Neuronal stem cell (in vitro differentiated cells): ENCODE measurements at regions not wholly inside any gene's neighbourhood (a gene's known extent, or its start where the extent isn't known, plus 50 kb on each side); places are given as distances from the start of the nearest gene placed in this dataset.

ENCODE experiments used
- DNase-seq: peaks from one replicate; pipeline ENCODE4 v3.0.0-alpha.2; 2013; ENCODE audit warnings: low spot score
- H2AFZ ChIP-seq: one replicate; pipeline ENCODE4 v1.6.1; 2013; ENCODE audit warnings: mild to moderate bottlenecking, low read length, inconsistent platforms
- H2AK5ac ChIP-seq: 2 replicates; pipeline ENCODE4 v1.6.1; 2013; ENCODE audit warnings: low read depth, mild to moderate bottlenecking, inconsistent platforms, low read length, moderate library complexity, mixed read lengths
- H2BK120ac ChIP-seq: 2 replicates; pipeline ENCODE4 v1.6.1; 2013; ENCODE audit warnings: low read depth, mild to moderate bottlenecking, inconsistent platforms, low read length, moderate library complexity, mixed read lengths
- H2BK12ac ChIP-seq: one replicate; pipeline ENCODE4 v1.6.1; 2013; ENCODE audit warnings: low read length, inconsistent platforms
- H2BK15ac ChIP-seq: 2 replicates; pipeline ENCODE4 v1.6.1; 2013; ENCODE audit warnings: mild to moderate bottlenecking, low read length, inconsistent platforms, mixed read lengths
- H2BK5ac ChIP-seq: one replicate; pipeline ENCODE4 v1.6.1; 2013; ENCODE audit warnings: inconsistent platforms, mild to moderate bottlenecking, low read length, moderate library complexity
- H3K14ac ChIP-seq: one replicate; pipeline ENCODE4 v1.6.1; 2013; ENCODE audit warnings: low read length, inconsistent platforms
- H3K18ac ChIP-seq: 2 replicates; pipeline ENCODE4 v1.6.1; 2013; ENCODE audit warnings: low read length, inconsistent platforms
- H3K23ac ChIP-seq: 2 replicates; pipeline ENCODE4 v1.6.1; 2013; ENCODE audit warnings: low read depth, mild to moderate bottlenecking, mixed read lengths, low read length, inconsistent platforms; ENCODE audit not compliant: poor library complexity
- H3K27ac ChIP-seq: replicated peaks from 3 replicates; pipeline ENCODE4 v1.5.1; 2013; ENCODE audit warnings: low read length, inconsistent platforms
- H3K27me3 ChIP-seq, 3 experiments: 2 replicates each; pipeline ENCODE4 v1.6.1; 2013; ENCODE audit warnings: low read length in 3 of 3, mild to moderate bottlenecking in 2 of 3, inconsistent platforms in 1 of 3, low read depth in 1 of 3, mixed read lengths in 1 of 3, moderate library complexity in 1 of 3; ENCODE audit not compliant: control insufficient read depth in 3 of 3, insufficient read depth in 3 of 3
- H3K36me3 ChIP-seq, 2 donors: replicated peaks in 1 of 2; 2 replicates each; pipeline ENCODE4 v1.6.1; 2013; ENCODE audit warnings: low read length in 2 of 2; ENCODE audit not compliant: control insufficient read depth in 2 of 2, insufficient read depth in 2 of 2
- H3K4ac ChIP-seq: 2 replicates; pipeline ENCODE4 v1.6.1; 2013; ENCODE audit warnings: inconsistent platforms, mild to moderate bottlenecking, low read length, moderate library complexity
- H3K4me1 ChIP-seq, 2 donors: 1 replicate in 1 of 2; 2 replicates in 1 of 2; pipeline ENCODE4 v1.6.1; 2013; ENCODE audit warnings: low read length in 2 of 2, low read depth in 1 of 2; ENCODE audit not compliant: control insufficient read depth in 2 of 2, insufficient read depth in 1 of 2
- H3K4me2 ChIP-seq: one replicate; pipeline ENCODE4 v1.6.1; 2013; ENCODE audit warnings: mild to moderate bottlenecking, low read length, inconsistent platforms; ENCODE audit not compliant: insufficient read depth, poor library complexity, severe bottlenecking
- H3K4me3 ChIP-seq, 2 donors: 2 replicates each; pipeline ENCODE4 v1.5.1; 2013; ENCODE audit warnings: low read length in 2 of 2, mild to moderate bottlenecking in 2 of 2, inconsistent platforms in 1 of 2, moderate library complexity in 1 of 2
- H3K79me1 ChIP-seq: one replicate; pipeline ENCODE4 v1.6.1; 2013; ENCODE audit warnings: low read depth, mild to moderate bottlenecking, inconsistent platforms, low read length, moderate library complexity
- H3K9ac ChIP-seq: one replicate; pipeline ENCODE4 v1.6.1; 2013; ENCODE audit warnings: mild to moderate bottlenecking, low read depth, low read length, inconsistent platforms; ENCODE audit not compliant: poor library complexity
- H3K9me3 ChIP-seq, 2 donors: replicated peaks in 1 of 2; 2 replicates each; pipeline versions ENCODE3 to v1.6.1; 2013; ENCODE audit warnings: low read length in 2 of 2, mild to moderate bottlenecking in 2 of 2, inconsistent platforms in 1 of 2, low read depth in 1 of 2, mixed read lengths in 1 of 2, moderate library complexity in 1 of 2; ENCODE audit not compliant: control insufficient read depth in 2 of 2, insufficient read depth in 1 of 2
- H4K8ac ChIP-seq: one replicate; pipeline ENCODE4 v1.6.1; 2013; ENCODE audit warnings: low read depth, mild to moderate bottlenecking, inconsistent platforms, low read length, moderate library complexity
- H4K91ac ChIP-seq: one replicate; pipeline ENCODE4 v1.6.1; 2013; ENCODE audit warnings: low read length, low read depth, mild to moderate bottlenecking, inconsistent platforms; ENCODE audit not compliant: poor library complexity
- WGBS, 2 donors: extraction: QIAGEN DNeasy Blood & Tissue Kit; methylation state at CpG; one replicate each; pipeline ENCODE4 v1.1.7; 2013; ENCODE audit warnings: missing lambda C conversion rate in 2 of 2, mixed read lengths in 1 of 2; ENCODE audit not compliant: insufficient read length in 2 of 2, insufficient replicate concordance in 1 of 2; ENCODE audit errors: extremely low coverage in 2 of 2; 5-methylcytosine and 5-hydroxymethylcytosine counted together

DNA sequence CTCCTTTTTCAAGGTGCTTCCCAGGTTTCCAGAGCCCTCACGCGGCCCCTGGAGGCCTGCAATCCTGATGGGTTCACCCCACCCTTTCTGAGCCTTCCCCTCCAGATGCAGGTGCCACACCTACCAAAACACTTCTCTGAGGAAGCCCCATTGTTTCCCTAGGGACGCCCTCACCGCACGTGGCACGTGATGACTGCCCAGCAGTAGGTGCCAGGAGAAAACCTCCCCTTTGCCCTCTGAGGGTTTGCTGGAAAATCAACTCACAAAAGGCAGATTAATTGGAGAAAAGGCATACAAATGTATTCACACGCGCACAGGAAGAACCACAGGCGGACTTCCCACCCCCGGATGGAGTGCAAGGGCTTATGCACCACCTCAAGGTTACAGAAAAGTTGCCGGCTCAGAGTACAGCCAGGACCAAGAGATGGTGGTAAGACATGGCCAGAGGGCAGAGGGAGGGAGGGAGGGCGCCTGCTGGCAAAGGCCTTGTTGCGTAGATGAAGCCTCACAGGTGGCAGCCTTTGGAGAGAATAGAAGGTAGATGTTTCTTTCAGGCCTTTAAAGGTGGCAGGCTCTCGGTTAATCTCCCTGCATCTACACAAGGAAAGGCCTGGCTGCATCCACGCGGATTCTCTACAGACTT lies 269.4 kb upstream of the RAB6C start:
- Histone ChIP-seq H4K91ac (no peak overlapping the region), H3K27ac (no peak overlapping the region), H2BK15ac (no peak overlapping the region), H4K8ac (no peak overlapping the region), H3K4me1 (peaks cover 0 to 1% of the 10 kb centered on the region in 2 donors), H3K79me1 (no peaks in the 10 kb centered on the region), H3K4me2 (no peak overlapping the region), H3K4me3 (no peak overlapping the region), H3K36me3 (no peaks in the 10 kb centered on the region), H3K18ac (no peak overlapping the region), H3K9me3 (no peaks in the 10 kb centered on the region), H2AFZ (no peak overlapping the region), H3K9ac (no peak overlapping the region), H3K23ac (no peak overlapping the region), H2AK5ac (no peak overlapping the region), H2BK120ac (no peak overlapping the region), H3K4ac (no peak overlapping the region), H3K27me3 (no peaks in the 10 kb centered on the region), H3K14ac (no peak overlapping the region), H2BK5ac (no peak overlapping the region), H2BK12ac (no peak overlapping the region)
- WGBS, 2 donors = no CpG with 5 or more reads among the region's 16 CpGs
- no peak for DNase-seq

GRCh38 chr2:129710670-129711495 lies 268.6 kb upstream of the RAB6C start:
- Histone ChIP-seq H3K36me3 (no peaks in the 10 kb centered on the region), H3K18ac (no peak overlapping the region), H4K91ac (no peak overlapping the region), H2AFZ (no peak overlapping the region), H3K27me3 (no peaks in the 10 kb centered on the region), H2BK15ac (no peak overlapping the region), H3K14ac (no peak overlapping the region), H2BK12ac (no peak overlapping the region), H3K4me1 (peaks cover 0 to 1% of the 10 kb centered on the region in 2 donors), H2AK5ac (no peak overlapping the region), H2BK5ac (no peak overlapping the region), H3K27ac (no peak overlapping the region), H3K4me3 (no peak overlapping the region), H3K23ac (no peak overlapping the region), H3K4ac (no peak overlapping the region), H3K9me3 (no peaks in the 10 kb centered on the region), H3K79me1 (no peaks in the 10 kb centered on the region), H4K8ac (no peak overlapping the region), H3K9ac (no peak overlapping the region), H3K4me2 (no peak overlapping the region), H2BK120ac (no peak overlapping the region)
- DNase-seq = no peak
- WGBS, 2 donors = no CpG with 5 or more reads among the region's 32 CpGs

- Histone ChIP-seq H3K23ac (no peak overlapping the region), H3K27ac (no peak overlapping the region), H3K4me3 (peak overlapping the region in 1 of 2 donors; percentile 2), H3K4me2 (no peak overlapping the region), H3K4ac (no peak overlapping the region), H2BK15ac (no peak overlapping the region), H3K9me3 (no peaks in the 10 kb centered on the region), H2BK120ac (no peak overlapping the region), H3K14ac (no peak overlapping the region), H3K9ac (no peak overlapping the region), H2AFZ (no peak overlapping the region), H3K27me3 (no peaks in the 10 kb centered on the region), H3K18ac (no peak overlapping the region), H3K4me1 (peaks cover 0 to 1% of the 10 kb centered on the region in 2 donors), H4K8ac (no peak overlapping the region), H2BK5ac (no peak overlapping the region), H2AK5ac (no peak overlapping the region), H2BK12ac (no peak overlapping the region), H3K36me3 (no peaks in the 10 kb centered on the region), H3K79me1 (no peaks in the 10 kb centered on the region), H4K91ac (no peak overlapping the region)
- no peak for DNase-seq
- WGBS, 2 donors = no CpG with 5 or more reads among the region's 7 CpGs
Measured at GRCh38 chr2:129711816-129712675, 267.4 kb upstream of the RAB6C start.

GRCh38 chr2:129712676-129712985 lies 266.8 kb upstream of the RAB6C start:
- H3K9me3 ChIP-seq = no peaks in the 10 kb centered on the region
- H3K4ac ChIP-seq = no peak overlapping the region
- no peak overlapping the region for H3K27ac ChIP-seq
- H4K91ac ChIP-seq = no peak overlapping the region
- no peak overlapping the region for H2BK12ac ChIP-seq
- H2BK15ac ChIP-seq = no peak overlapping the region
- no peaks in the 10 kb centered on the region for H3K36me3 ChIP-seq
- H3K4me3 ChIP-seq = no peak overlapping the region
- H4K8ac ChIP-seq = no peak overlapping the region
- H3K27me3 ChIP-seq = no peaks in the 10 kb centered on the region
- no peak overlapping the region for H3K4me2 ChIP-seq
- no peak overlapping the region for H3K9ac ChIP-seq
- no peaks in the 10 kb centered on the region for H3K79me1 ChIP-seq
- H3K18ac ChIP-seq = no peak overlapping the region
- H3K23ac ChIP-seq = no peak overlapping the region
- peaks cover 0 to 5% of the 10 kb centered on the region in 2 donors for H3K4me1 ChIP-seq
- no peak overlapping the region for H2BK5ac ChIP-seq
- no peak overlapping the region for H2AK5ac ChIP-seq
- DNase-seq = no peak
- H2AFZ ChIP-seq = no peak overlapping the region
- H3K14ac ChIP-seq = no peak overlapping the region
- no CpG with 5 or more reads among the region's 7 CpGs for WGBS, 2 donors
- no peak overlapping the region for H2BK120ac ChIP-seq
